Neural cell (in vitro differentiated cells): ENCODE measurements at regions not wholly inside any gene's neighbourhood (a gene's known extent, or its start where the extent isn't known, plus 50 kb on each side); places are given as distances from the start of the nearest gene placed in this dataset.

Experiments used
- H2AFZ ChIP-seq: fragments of 200-600, 300-800 bp; sonication (generic), shearing (Covaris generic); 2 replicates; pipeline ENCODE4 v1.6.0; 2014; ENCODE audit warnings: low read depth, mild to moderate bottlenecking, antibody characterized with exemption, low read length, moderate library complexity
- H3F3A ChIP-seq: fragments of 200-600 bp; shearing (Covaris generic); 2 replicates; pipeline ENCODE4 v1.6.1; 2016; ENCODE audit warnings: mild to moderate bottlenecking, moderate library complexity, mixed read lengths, antibody characterized with exemption, low read length; ENCODE audit not compliant: insufficient read depth, poor library complexity, severe bottlenecking
- H3K27ac ChIP-seq: fragments of 200-600, 300-800 bp; sonication (generic), shearing (Covaris generic); 2 replicates; pipeline ENCODE4 v1.5.1; 2014; ENCODE audit warnings: mild to moderate bottlenecking, low read length, moderate library complexity
- H3K27me3 ChIP-seq: fragments of 300-800, 200-600 bp; sonication (generic), shearing (Covaris generic); 2 replicates; pipeline ENCODE4 v1.6.0; 2014; ENCODE audit warnings: mild to moderate bottlenecking, low read depth, low read length, moderate library complexity; ENCODE audit not compliant: insufficient read depth
- H3K36me3 ChIP-seq: fragments of 300-800, 200-600 bp; sonication (generic), shearing (Covaris generic); 2 replicates; pipeline ENCODE4 v1.5.1; 2014; ENCODE audit warnings: mild to moderate bottlenecking, antibody characterized with exemption, low read length, moderate library complexity; ENCODE audit not compliant: insufficient read depth
- H3K4me2 ChIP-seq: fragments of 300-800, 200-600 bp; sonication (generic), shearing (Covaris generic); 2 replicates; pipeline ENCODE4 v1.6.0; 2014; ENCODE audit warnings: mild to moderate bottlenecking, low read length
- H3K4me3 ChIP-seq: fragments of 300-800, 200-600 bp; sonication (generic), shearing (Covaris generic); 2 replicates; pipeline ENCODE4 v1.5.1; 2014; ENCODE audit warnings: mild to moderate bottlenecking, low read length, moderate library complexity
- H3K79me2 ChIP-seq: fragments of 200-600 bp; shearing (Covaris generic); replicated peaks from 2 replicates; pipeline ENCODE4 v1.6.0; 2014; ENCODE audit warnings: mild to moderate bottlenecking, low read length, moderate library complexity; ENCODE audit not compliant: insufficient read depth
- H3K9ac ChIP-seq: fragments of 300-800, 200-600 bp; sonication (generic), shearing (Covaris generic); 2 replicates; pipeline ENCODE4 v1.6.1; 2016; ENCODE audit warnings: mild to moderate bottlenecking, low read length, mixed read lengths
- H3K9me2 ChIP-seq: fragments of 200-600 bp; shearing (Covaris generic); 2 replicates; pipeline ENCODE4 v1.6.1; 2016; ENCODE audit warnings: mild to moderate bottlenecking, low read length, mixed read lengths; ENCODE audit not compliant: insufficient read depth
- H3K9me3 ChIP-seq: fragments of 200-600, 300-800 bp; sonication (generic), shearing (Covaris generic); 2 replicates; pipeline ENCODE4 v1.6.1; 2016; ENCODE audit warnings: mild to moderate bottlenecking, mixed run types, low read length, moderate library complexity, mixed read lengths
- H4K20me1 ChIP-seq: fragments of 200-600 bp; shearing (Covaris generic); 2 replicates; pipeline ENCODE4 v1.6.1; 2016; ENCODE audit warnings: mild to moderate bottlenecking, mixed run types; ENCODE audit not compliant: insufficient read depth
- EP300 ChIP-seq: fragments of 450-650 bp; conservative IDR thresholded peaks from 2 replicates; pipeline ENCODE4 v1.6.1; 2014; ENCODE audit warnings: antibody characterized with exemption, mild to moderate bottlenecking, moderate library complexity; ENCODE audit not compliant: poor library complexity, severe bottlenecking
- EZH2 ChIP-seq: fragments of 200-600, 300-800 bp; shearing (Covaris generic), sonication (generic); IDR thresholded peaks from 2 replicates; pipeline ENCODE4 v1.6.1; 2014; ENCODE audit warnings: antibody characterized with exemption, low read length, borderline replicate concordance, mild to moderate bottlenecking; ENCODE audit not compliant: insufficient read depth, poor library complexity, severe bottlenecking
- MXI1 ChIP-seq: fragments of 450-650 bp; conservative IDR thresholded peaks from 2 replicates; pipeline ENCODE4 v1.6.1; 2014; ENCODE audit warnings: antibody characterized with exemption, mild to moderate bottlenecking; ENCODE audit not compliant: poor library complexity, severe bottlenecking
- POLR2AphosphoS5 ChIP-seq: IDR thresholded peaks from 2 replicates; pipeline ENCODE4 v1.6.1; 2012
- RAD21 ChIP-seq: fragments of 450-650 bp; conservative IDR thresholded peaks from 2 replicates; pipeline ENCODE4 v1.6.1; 2014; ENCODE audit warnings: antibody characterized with exemption, mild to moderate bottlenecking, moderate library complexity
- SMC3 ChIP-seq: fragments of 450-650 bp; conservative IDR thresholded peaks from 2 replicates; pipeline ENCODE4 v1.6.1; 2014; ENCODE audit warnings: antibody characterized with exemption, mild to moderate bottlenecking, moderate library complexity; ENCODE audit not compliant: poor library complexity
- TAF1 ChIP-seq: IDR thresholded peaks from 2 replicates; pipeline ENCODE4 v1.6.1; 2012; ENCODE audit warnings: low read depth
- TF ChIP-seq, protein P1 (sequence below): IDR thresholded peaks from 2 replicates; pipeline ENCODE4 v1.6.1; 2012; ENCODE audit warnings: borderline replicate concordance
- TF ChIP-seq, protein P2 (sequence below): fragments of 450-650 bp; IDR thresholded peaks from 2 replicates; pipeline ENCODE4 v1.5.1; 2014; ENCODE audit warnings: antibody characterized with exemption, mild to moderate bottlenecking, moderate library complexity; ENCODE audit not compliant: poor library complexity, severe bottlenecking

DNA sequence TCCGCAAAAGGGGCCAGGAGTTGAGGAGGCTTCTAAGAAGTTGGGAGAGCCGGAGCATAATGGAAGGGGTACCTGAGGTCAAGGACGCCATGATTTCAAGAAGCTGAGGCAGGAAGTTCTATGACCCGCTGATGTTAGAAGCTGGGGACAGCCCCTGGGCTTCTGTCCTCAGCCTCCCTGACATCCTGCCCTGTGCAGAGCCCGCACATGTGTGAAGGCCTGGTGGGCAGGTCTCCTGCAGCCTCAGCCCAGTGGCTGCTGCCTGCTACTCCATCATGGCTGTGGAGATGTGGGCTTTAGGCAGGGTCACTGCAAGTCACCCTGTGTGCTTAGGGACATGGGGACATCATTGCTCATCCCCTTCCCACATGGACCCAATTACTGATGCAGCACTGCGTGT, 53.8 kb upstream of the PCBD1 start:
- H3K36me3 ChIP-seq = no peaks in the 10 kb centered on the region
- H3K4me2 ChIP-seq = no peak overlapping the region
- no peaks in the 10 kb centered on the region for H3K9me2 ChIP-seq
- H4K20me1 ChIP-seq = no peaks in the 10 kb centered on the region
- H3K27me3 ChIP-seq = no peaks in the 10 kb centered on the region
- H3K79me2 ChIP-seq = no peaks in the 10 kb centered on the region
- H3K4me3 ChIP-seq = no peak overlapping the region
- no peak for TF ChIP-seq RAD21
- TF ChIP-seq, protein P1, sequence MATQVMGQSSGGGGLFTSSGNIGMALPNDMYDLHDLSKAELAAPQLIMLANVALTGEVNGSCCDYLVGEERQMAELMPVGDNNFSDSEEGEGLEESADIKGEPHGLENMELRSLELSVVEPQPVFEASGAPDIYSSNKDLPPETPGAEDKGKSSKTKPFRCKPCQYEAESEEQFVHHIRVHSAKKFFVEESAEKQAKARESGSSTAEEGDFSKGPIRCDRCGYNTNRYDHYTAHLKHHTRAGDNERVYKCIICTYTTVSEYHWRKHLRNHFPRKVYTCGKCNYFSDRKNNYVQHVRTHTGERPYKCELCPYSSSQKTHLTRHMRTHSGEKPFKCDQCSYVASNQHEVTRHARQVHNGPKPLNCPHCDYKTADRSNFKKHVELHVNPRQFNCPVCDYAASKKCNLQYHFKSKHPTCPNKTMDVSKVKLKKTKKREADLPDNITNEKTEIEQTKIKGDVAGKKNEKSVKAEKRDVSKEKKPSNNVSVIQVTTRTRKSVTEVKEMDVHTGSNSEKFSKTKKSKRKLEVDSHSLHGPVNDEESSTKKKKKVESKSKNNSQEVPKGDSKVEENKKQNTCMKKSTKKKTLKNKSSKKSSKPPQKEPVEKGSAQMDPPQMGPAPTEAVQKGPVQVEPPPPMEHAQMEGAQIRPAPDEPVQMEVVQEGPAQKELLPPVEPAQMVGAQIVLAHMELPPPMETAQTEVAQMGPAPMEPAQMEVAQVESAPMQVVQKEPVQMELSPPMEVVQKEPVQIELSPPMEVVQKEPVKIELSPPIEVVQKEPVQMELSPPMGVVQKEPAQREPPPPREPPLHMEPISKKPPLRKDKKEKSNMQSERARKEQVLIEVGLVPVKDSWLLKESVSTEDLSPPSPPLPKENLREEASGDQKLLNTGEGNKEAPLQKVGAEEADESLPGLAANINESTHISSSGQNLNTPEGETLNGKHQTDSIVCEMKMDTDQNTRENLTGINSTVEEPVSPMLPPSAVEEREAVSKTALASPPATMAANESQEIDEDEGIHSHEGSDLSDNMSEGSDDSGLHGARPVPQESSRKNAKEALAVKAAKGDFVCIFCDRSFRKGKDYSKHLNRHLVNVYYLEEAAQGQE = no peak
- TF ChIP-seq MXI1 = no peak
- no peak for TF ChIP-seq SMC3
- TF ChIP-seq, protein P2, sequence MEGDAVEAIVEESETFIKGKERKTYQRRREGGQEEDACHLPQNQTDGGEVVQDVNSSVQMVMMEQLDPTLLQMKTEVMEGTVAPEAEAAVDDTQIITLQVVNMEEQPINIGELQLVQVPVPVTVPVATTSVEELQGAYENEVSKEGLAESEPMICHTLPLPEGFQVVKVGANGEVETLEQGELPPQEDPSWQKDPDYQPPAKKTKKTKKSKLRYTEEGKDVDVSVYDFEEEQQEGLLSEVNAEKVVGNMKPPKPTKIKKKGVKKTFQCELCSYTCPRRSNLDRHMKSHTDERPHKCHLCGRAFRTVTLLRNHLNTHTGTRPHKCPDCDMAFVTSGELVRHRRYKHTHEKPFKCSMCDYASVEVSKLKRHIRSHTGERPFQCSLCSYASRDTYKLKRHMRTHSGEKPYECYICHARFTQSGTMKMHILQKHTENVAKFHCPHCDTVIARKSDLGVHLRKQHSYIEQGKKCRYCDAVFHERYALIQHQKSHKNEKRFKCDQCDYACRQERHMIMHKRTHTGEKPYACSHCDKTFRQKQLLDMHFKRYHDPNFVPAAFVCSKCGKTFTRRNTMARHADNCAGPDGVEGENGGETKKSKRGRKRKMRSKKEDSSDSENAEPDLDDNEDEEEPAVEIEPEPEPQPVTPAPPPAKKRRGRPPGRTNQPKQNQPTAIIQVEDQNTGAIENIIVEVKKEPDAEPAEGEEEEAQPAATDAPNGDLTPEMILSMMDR = no peak
- no peak overlapping the region for H2AFZ ChIP-seq
- no peaks in the 10 kb centered on the region for H3K9me3 ChIP-seq
- no peaks in the 10 kb centered on the region for H3F3A ChIP-seq
- H3K27ac ChIP-seq = no peak overlapping the region
- no peak overlapping the region for H3K9ac ChIP-seq

DNA sequence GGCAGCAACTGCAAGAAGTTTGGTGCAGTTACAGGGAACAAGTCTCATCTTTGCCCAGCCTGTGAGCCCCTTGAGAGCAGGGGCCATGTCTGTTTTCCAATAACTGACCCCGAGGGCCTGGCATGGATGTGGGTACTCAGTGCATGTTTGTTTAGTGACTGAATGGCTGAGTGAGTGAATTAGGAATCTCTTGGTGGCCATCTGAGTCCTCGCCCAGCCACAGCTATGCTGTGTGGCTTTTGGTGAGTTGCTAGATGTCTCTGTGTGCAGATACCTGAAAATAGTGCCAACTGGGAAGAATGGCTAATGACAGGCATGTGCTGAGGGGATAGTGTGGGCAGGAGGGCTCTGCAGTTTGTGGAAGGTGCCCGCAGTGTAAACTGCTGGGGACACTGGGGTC, 54.4 kb upstream of the PCBD1 start:
- Histone ChIP-seq H3K36me3 (no peaks in the 10 kb centered on the region), H2AFZ (no peak overlapping the region)

More for the DNA sequence above, 54.4 kb upstream of the PCBD1 start:
- TF ChIP-seq, protein P2 = no peak
- TF ChIP-seq SMC3 (no peak), TAF1 (no peak), EP300 (no peak), POLR2AphosphoS5 (no peak), EZH2 (no peak), RAD21 (no peak), MXI1 (no peak)
- TF ChIP-seq, protein P1 = no peak
- Histone ChIP-seq H3K27me3 (no peaks in the 10 kb centered on the region), H3K9me2 (no peaks in the 10 kb centered on the region), H3K4me2 (no peak overlapping the region), H4K20me1 (no peaks in the 10 kb centered on the region), H3K27ac (no peak overlapping the region), H3K4me3 (no peak overlapping the region), H3K9me3 (no peaks in the 10 kb centered on the region), H3F3A (no peaks in the 10 kb centered on the region), H3K79me2 (no peaks in the 10 kb centered on the region), H3K9ac (no peak overlapping the region)
